Activated CD4-positive, alpha-beta T cell treated with anti-CD3 and anti-CD28 coated beads, Interleukin-2, amount 50 U/mL, for 24 hours (primary cell): ENCODE measurements at regions not wholly inside any gene's neighbourhood (a gene's known extent, or its start where the extent isn't known, plus 50 kb on each side); places are given as distances from the start of the nearest gene placed in this dataset.

ENCODE experiments used
- DNase-seq, 2 donors: peaks; one replicate each; pipeline ENCODE4 v3.0.0-alpha.2; 2020; ENCODE audit warnings: low read depth in 1 of 2, low spot score in 1 of 2

GRCh38 chr2:76584474-76584873 lies 873.8 kb upstream of the GCFC2 start:
- no peak for DNase-seq

- no peak for DNase-seq
These were observed 869.2 kb upstream of the GCFC2 start for GRCh38 chr2:76579911-76580310.

- no peak for DNase-seq
These were observed 862.3 kb upstream of the GCFC2 start for GRCh38 chr2:76572981-76573380.

GRCh38 chr2:76569819-76570218 lies 859.1 kb upstream of the GCFC2 start:
- no peak for DNase-seq

GRCh38 chr2:76567478-76567877 lies 856.8 kb upstream of the GCFC2 start:
- DNase-seq, result no peak

GRCh38 chr2:76564734-76565133 lies 854.0 kb upstream of the GCFC2 start:
- no peak for DNase-seq

- DNase-seq, result no peak
These were observed 853.0 kb upstream of the GCFC2 start for GRCh38 chr2:76563730-76564129.

- DNase-seq, result no peak
These were observed 847.4 kb upstream of the GCFC2 start for GRCh38 chr2:76558157-76558556.

GRCh38 chr2:76556018-76556417 lies 845.3 kb upstream of the GCFC2 start:
- no peak for DNase-seq

- DNase-seq, result no peak
These were observed 835.5 kb upstream of the GCFC2 start for GRCh38 chr2:76546207-76546606.

- no peak for DNase-seq
These were observed 834.2 kb upstream of the GCFC2 start for GRCh38 chr2:76544901-76545300.

GRCh38 chr2:76517574-76517909 lies 806.8 kb upstream of the GCFC2 start:
- DNase-seq, result no peak

GRCh38 chr2:76516861-76517573 lies 806.3 kb upstream of the GCFC2 start:
- no peak for DNase-seq

- DNase-seq, result no peak
These were observed 801.6 kb upstream of the GCFC2 start for GRCh38 chr2:76512201-76512820.

- DNase-seq, result no peak
These were observed 795.8 kb upstream of the GCFC2 start for GRCh38 chr2:76506538-76506937.

GRCh38 chr2:76501641-76502040 lies 790.9 kb upstream of the GCFC2 start:
- DNase-seq, result no peak

GRCh38 chr2:76498360-76498759 lies 787.6 kb upstream of the GCFC2 start:
- no peak for DNase-seq

- DNase-seq, result no peak
These were observed 780.8 kb upstream of the GCFC2 start for GRCh38 chr2:76491503-76491902.

- DNase-seq, result no peak
These were observed 767.7 kb upstream of the GCFC2 start for GRCh38 chr2:76478266-76479035.

- DNase-seq, result no peak
These were observed 762.2 kb upstream of the GCFC2 start for GRCh38 chr2:76472946-76473345.

GRCh38 chr2:76469066-76469465 lies 758.4 kb upstream of the GCFC2 start:
- no peak for DNase-seq

GRCh38 chr2:76467326-76467725 lies 756.6 kb upstream of the GCFC2 start:
- no peak for DNase-seq
